NCI-H1417 (cell line): ENCODE measurements at regions not wholly inside any gene's neighbourhood (a gene's known extent, or its start where the extent isn't known, plus 50 kb on each side); places are given as distances from the start of the nearest gene placed in this dataset.
"Not testable (repeated sequence)": the region's sequence is repeated elsewhere in the genome, so short reads cannot be mapped to it uniquely, and the experiment has no call there.

Experiments used
- DNase-seq, 3 experiments: peaks; one replicate each; lab custom pipeline; 2025; lab: John Stamatoyannopoulos, UW

- DNase-seq: not testable (repeated sequence)
These were observed 180.1 kb downstream of the PLPPR4 start for GRCh38 chr1:99444211-99444927.

GRCh38 chr1:99445071-99445470 lies 180.8 kb downstream of the PLPPR4 start:
- no peak for DNase-seq

GRCh38 chr1:99445486-99445885 lies 181.2 kb downstream of the PLPPR4 start:
- DNase-seq: no peak

- no peak for DNase-seq
These were observed 183.4 kb downstream of the PLPPR4 start for GRCh38 chr1:99447721-99448120.

- DNase-seq: no peak
These were observed 190.2 kb upstream of the PALMD start for GRCh38 chr1:99455760-99456159.

- DNase-seq: no peak
These were observed 189.4 kb upstream of the PALMD start for GRCh38 chr1:99456536-99456935.

GRCh38 chr1:99457381-99458165 lies 188.3 kb upstream of the PALMD start:
- DNase-seq: no peak

- DNase-seq: no peak
These were observed 184.4 kb upstream of the PALMD start for GRCh38 chr1:99461499-99461898.

- no peak for DNase-seq
These were observed 181.2 kb upstream of the PALMD start for GRCh38 chr1:99464738-99465137.

- DNase-seq: no peak
These were observed 180.6 kb upstream of the PALMD start for GRCh38 chr1:99465176-99465900.

GRCh38 chr1:99467645-99468044 lies 178.3 kb upstream of the PALMD start:
- no peak for DNase-seq

GRCh38 chr1:99469550-99469971 lies 176.4 kb upstream of the PALMD start:
- no peak for DNase-seq

- DNase-seq: no peak
These were observed 173.0 kb upstream of the PALMD start for GRCh38 chr1:99472893-99473292.

- no peak for DNase-seq
These were observed 171.5 kb upstream of the PALMD start for GRCh38 chr1:99474350-99474893.

GRCh38 chr1:99476058-99476457 lies 169.9 kb upstream of the PALMD start:
- DNase-seq: no peak

- peak; percentile 60 to 87 (median 80) for DNase-seq
These were observed 164.4 kb upstream of the PALMD start for GRCh38 chr1:99481391-99481996.

- no peak for DNase-seq
These were observed 163.6 kb upstream of the PALMD start for GRCh38 chr1:99482286-99482685.

- no peak for DNase-seq
These were observed 163.2 kb upstream of the PALMD start for GRCh38 chr1:99482750-99483149.

GRCh38 chr1:99490031-99490430 lies 155.9 kb upstream of the PALMD start:
- DNase-seq: no peak

GRCh38 chr1:99496067-99496466 lies 149.8 kb upstream of the PALMD start:
- DNase-seq: no peak

GRCh38 chr1:99497690-99498089 lies 148.2 kb upstream of the PALMD start:
- DNase-seq: no peak

GRCh38 chr1:99500541-99500940 lies 145.4 kb upstream of the PALMD start:
- DNase-seq: no peak
